AG04450 (cell line): ENCODE measurements at regions not wholly inside any gene's neighbourhood (a gene's known extent, or its start where the extent isn't known, plus 50 kb on each side); places are given as distances from the start of the nearest gene placed in this dataset.

ENCODE experiments used
- CTCF ChIA-PET: fragments of 300-600, 350-600 bp; formaldehyde crosslinking; extraction: SDS; loops from one replicate; lab custom pipeline; 2022; ENCODE audit warnings: antibody characterized with exemption, inconsistent platforms; lab: Charles Lee
- POLR2A ChIA-PET: fragments of 350-600 bp; formaldehyde crosslinking; extraction: SDS; loops from one replicate; lab custom pipeline; 2021; ENCODE audit warnings: antibody characterized with exemption, inconsistent platforms; lab: Yijun Ruan, JAX
- DNase-seq: peaks from one replicate; pipeline ENCODE4 v3.0.0-alpha.2; 2011; ENCODE audit warnings: low read depth, low spot score
- H3K27ac ChIP-seq: one replicate; pipeline ENCODE4 v1.5.1; 2012; ENCODE audit warnings: low read depth, low read length, control low read depth
- H3K27me3 ChIP-seq: one replicate; pipeline ENCODE4 v1.6.0; 2012; ENCODE audit warnings: low read length; ENCODE audit not compliant: control insufficient read depth, insufficient read depth
- H3K4me3 ChIP-seq: 2 replicates; pipeline ENCODE4 v1.5.1; 2011; ENCODE audit warnings: mild to moderate bottlenecking, low read depth, low read length, control low read depth
- H3K9me3 ChIP-seq: 2 replicates; pipeline ENCODE4 v1.5.1; 2012; ENCODE audit warnings: low read length; ENCODE audit not compliant: control insufficient read depth, insufficient read depth
- CTCF ChIP-seq: IDR thresholded peaks from 2 replicates; pipeline ENCODE4 v1.5.1; 2011; ENCODE audit warnings: low read depth, low read length, control low read depth, inconsistent platforms

DNA sequence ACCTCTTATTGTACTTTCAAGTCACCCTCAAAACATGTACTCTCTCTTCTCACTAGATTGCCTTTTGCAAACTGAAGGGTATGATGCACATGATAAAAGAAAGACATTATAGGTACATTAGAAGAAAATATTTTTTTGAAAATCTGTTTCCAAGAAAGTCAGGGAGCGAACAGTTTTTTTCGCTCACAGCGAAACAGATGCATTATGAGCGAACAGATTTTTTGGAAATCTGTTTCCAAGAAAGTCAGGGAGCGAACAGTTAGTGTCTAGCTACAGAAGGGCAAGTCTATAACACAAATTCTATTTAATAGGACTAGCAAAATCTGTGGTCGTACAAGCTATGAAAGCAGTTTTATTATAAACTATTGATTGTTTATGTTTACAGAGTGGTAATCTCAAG, 296.2 kb upstream of the ANO3 start:
- H3K27me3 ChIP-seq = no peaks in the 10 kb centered on the region
- H3K9me3 ChIP-seq = no peaks in the 10 kb centered on the region
- H3K4me3 ChIP-seq = no peak overlapping the region
- no peak for DNase-seq
- no peak for TF ChIP-seq CTCF
- CTCF ChIA-PET = no interaction called here
- no peak overlapping the region for H3K27ac ChIP-seq
- POLR2A ChIA-PET = no interaction called here

GRCh38 chr11:26037716-26038115, 294.2 kb upstream of the ANO3 start:
- H3K27me3 ChIP-seq = no peaks in the 10 kb centered on the region
- no peak for DNase-seq
- CTCF ChIA-PET = no interaction called here
- H3K27ac ChIP-seq = no peak overlapping the region
- no peak overlapping the region for H3K4me3 ChIP-seq
- no peaks in the 10 kb centered on the region for H3K9me3 ChIP-seq
- no peak for TF ChIP-seq CTCF
- POLR2A ChIA-PET = no interaction called here

DNA sequence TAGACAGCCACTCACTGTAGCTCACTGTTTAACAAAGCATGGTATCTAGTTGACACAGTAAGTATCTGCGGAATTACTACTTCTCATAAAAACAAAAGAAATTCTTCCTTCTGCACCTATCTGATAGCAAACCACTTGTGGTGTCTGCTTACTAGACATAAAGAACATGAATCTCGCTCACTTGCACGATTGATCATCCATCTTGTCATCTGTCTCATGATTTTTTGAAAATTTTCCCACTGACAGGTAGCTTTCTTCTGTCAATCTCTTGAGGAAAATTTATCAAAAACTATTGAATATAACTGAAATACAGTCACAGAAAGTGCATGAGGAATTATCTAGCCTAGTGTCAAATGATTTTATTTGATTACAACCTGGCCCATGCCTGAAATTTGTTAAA, 291.6 kb upstream of the ANO3 start:
- H3K9me3 ChIP-seq = no peaks in the 10 kb centered on the region
- no peak for TF ChIP-seq CTCF
- POLR2A ChIA-PET = no interaction called here
- no peak for DNase-seq
- no peak overlapping the region for H3K27ac ChIP-seq
- CTCF ChIA-PET = no interaction called here
- no peak overlapping the region for H3K4me3 ChIP-seq
- no peaks in the 10 kb centered on the region for H3K27me3 ChIP-seq

- Histone ChIP-seq H3K9me3 (no peaks in the 10 kb centered on the region), H3K27ac (no peak overlapping the region), H3K27me3 (no peaks in the 10 kb centered on the region), H3K4me3 (no peak overlapping the region)
- DNase-seq = no peak
- CTCF ChIA-PET = no interaction called here
- no peak for TF ChIP-seq CTCF
- POLR2A ChIA-PET = no interaction called here
Measured at GRCh38 chr11:26042113-26042512, 289.8 kb upstream of the ANO3 start.

GRCh38 chr11:26043665-26044064, 288.3 kb upstream of the ANO3 start:
- no peak overlapping the region for H3K27ac ChIP-seq
- no peak overlapping the region for H3K4me3 ChIP-seq
- ChIA-PET CTCF (no interaction called here), POLR2A (no interaction called here)
- DNase-seq = no peak
- no peaks in the 10 kb centered on the region for H3K27me3 ChIP-seq
- H3K9me3 ChIP-seq = no peaks in the 10 kb centered on the region
- no peak for TF ChIP-seq CTCF
